HG02885 (cell line): ENCODE measurements at regions not wholly inside any gene's neighbourhood (a gene's known extent, or its start where the extent isn't known, plus 50 kb on each side); places are given as distances from the start of the nearest gene placed in this dataset.
"Not testable (repeated sequence)": the region's sequence is repeated elsewhere in the genome, so short reads cannot be mapped to it uniquely, and the experiment has no call there.

Experiments used
- ATAC-seq: cut with Tn5 transposase; IDR thresholded peaks from one replicate; pipeline ENCODE4 v1.9.1; 2021; ENCODE audit warnings: mild to moderate bottlenecking; ENCODE audit not compliant: unreplicated experiment, poor library complexity

- not testable (repeated sequence) for ATAC-seq
Observed at GRCh38 chr13:88512993-88513392, 841.8 kb downstream of the SLITRK5 start.

- ATAC-seq = no peak
Observed at GRCh38 chr13:88526186-88526852, 855.1 kb downstream of the SLITRK5 start.

DNA sequence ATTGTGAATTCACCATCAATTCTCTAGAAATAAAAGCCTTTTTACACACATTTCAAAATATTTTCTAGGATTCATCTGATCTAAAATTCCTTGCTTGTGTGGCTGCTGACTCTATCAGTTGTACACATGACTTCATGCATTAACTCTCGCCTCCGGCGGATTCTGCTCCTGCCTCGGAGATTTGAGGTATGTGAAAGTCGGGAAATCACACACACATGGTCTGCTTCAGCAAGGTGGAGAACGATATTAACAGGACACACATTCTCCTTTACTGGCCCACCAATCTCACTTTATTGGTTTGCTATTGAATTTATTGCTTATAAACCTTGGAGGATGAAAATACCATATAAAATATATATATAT is 855.7 kb downstream of the SLITRK5 start:
- ATAC-seq = no peak

- ATAC-seq = no peak
Observed at GRCh38 chr13:88541994-88542393, 870.8 kb downstream of the SLITRK5 start.

GRCh38 chr13:88544836-88545235 is 873.7 kb downstream of the SLITRK5 start:
- no peak for ATAC-seq

DNA sequence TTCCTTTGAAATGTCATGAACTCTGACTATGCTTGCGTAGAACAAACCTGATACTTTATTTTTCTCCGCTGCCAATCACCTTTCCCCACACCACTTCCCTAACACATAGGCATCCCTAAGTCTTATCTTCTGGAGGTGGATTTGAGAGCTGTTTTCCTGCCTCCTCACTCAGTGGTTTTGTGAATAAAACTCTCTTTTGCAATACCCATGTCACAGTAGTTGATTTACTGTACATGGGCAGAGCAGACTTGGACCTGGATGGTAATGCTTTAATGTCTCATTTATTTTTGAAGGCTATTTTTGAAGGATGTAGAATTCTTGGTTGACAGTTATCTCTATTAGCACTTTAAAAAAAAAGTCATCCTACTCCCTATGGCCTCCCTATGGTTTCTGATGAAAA is 881.8 kb downstream of the SLITRK5 start:
- no peak for ATAC-seq

GRCh38 chr13:88565566-88565965 is 894.4 kb downstream of the SLITRK5 start:
- no peak for ATAC-seq

- no peak for ATAC-seq
Observed at GRCh38 chr13:88585861-88586260, 914.7 kb downstream of the SLITRK5 start.

GRCh38 chr13:88586263-88586662 is 915.1 kb downstream of the SLITRK5 start:
- ATAC-seq = no peak

DNA sequence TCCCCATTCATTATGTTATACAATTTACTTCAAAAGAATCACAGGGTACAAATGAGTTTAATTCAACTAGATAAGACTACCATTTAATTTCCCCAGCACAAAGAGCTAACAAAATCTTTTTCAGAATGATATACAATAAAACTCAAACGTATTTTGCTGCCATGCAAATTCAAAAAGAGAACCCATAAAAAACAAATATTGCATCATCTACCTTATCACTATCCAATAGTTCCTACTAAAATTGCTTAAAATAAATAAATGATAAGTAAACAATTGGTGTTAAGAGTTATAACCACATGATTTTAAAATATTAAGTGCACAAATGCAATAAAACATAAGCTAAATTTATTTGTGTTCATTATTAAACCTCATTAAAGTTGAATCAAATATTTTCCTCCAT is 919.4 kb downstream of the SLITRK5 start:
- ATAC-seq = no peak

DNA sequence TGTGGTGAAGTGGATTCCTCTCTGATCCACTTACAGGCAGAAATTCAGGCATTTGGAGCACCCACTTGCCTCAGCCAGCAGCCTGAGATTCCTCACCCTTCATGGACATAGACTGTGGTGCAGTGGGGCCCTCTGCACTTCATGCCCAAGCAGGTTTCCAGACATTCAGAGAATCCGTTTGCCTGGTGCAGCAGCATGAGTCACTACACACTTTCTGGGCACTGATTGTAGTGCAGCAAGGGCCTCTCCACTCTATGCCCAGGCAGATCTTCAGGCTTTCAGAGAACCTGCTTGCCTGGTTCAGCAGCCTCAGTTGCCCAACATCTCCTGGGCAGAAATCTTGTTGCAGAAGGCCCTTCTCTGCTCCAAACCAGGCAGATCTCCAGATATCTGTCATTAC is 920.9 kb downstream of the SLITRK5 start:
- no peak for ATAC-seq

GRCh38 chr13:88601949-88602348 is 930.8 kb downstream of the SLITRK5 start:
- no peak for ATAC-seq

GRCh38 chr13:88602786-88603777 is 931.9 kb downstream of the SLITRK5 start:
- no peak for ATAC-seq

- ATAC-seq = no peak
Observed at GRCh38 chr13:88617176-88617575, 946.0 kb downstream of the SLITRK5 start.

GRCh38 chr13:88622362-88622973 is 951.3 kb downstream of the SLITRK5 start:
- ATAC-seq = no peak

DNA sequence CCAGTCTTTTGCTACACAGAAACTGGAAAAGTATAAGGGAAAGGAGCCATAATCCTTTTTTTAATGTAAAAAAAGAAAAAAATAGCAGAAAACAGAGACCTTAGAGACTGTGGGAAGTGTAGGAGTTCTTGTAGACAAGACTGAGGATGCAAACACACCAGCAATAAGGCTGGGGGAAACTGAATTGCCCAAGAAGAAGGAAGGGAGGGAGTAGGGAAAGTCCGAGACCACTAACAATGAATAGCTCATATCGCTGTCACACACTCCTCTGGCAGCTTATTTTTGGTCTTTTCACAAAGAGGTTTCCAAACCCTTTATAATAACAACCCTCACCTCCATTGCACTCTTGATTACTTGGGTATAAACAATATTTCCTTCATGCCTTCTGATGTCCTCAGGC is 952.0 kb downstream of the SLITRK5 start:
- no peak for ATAC-seq

- no peak for ATAC-seq
Observed at GRCh38 chr13:88627071-88627470, 955.9 kb downstream of the SLITRK5 start.

DNA sequence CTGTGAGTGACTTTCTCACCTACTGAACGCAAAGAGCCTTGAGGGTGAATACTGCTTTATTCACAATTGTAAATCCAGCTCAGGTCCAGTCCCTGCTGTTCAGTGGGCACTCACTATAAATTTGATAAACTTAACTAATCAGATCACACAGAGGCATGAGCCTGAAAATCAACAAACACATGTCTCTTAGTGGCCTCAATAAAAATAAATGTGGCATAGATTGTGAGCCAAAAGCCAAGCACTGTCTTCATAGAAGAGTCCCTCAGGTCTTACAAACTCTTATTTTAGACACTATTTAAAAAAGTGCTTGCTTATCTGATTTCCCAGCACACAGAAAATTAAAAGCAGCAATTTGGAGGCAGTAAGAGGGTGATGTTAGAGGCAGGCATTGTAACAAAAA is 957.7 kb downstream of the SLITRK5 start:
- ATAC-seq = no peak

- ATAC-seq = no peak
Observed at GRCh38 chr13:88637935-88638334, 966.8 kb downstream of the SLITRK5 start.

DNA sequence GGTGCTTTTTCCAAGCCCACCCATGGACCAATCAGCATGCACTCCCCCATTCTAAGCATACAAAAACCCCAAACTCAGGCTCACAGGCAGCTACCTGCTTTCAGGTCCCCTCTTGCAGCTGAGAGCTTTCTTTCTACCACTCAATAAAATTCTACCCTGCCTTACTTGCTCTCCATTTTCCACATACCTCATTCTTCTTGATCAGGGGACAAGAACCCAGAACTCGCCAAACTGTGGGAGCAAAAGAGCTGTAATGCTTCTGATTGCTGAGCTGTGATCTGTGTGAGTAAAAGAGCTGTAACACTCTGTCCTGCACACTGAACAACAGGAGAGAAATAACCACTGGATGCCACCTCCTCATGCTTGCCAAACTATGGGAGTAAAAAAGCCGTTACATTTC is 972.1 kb downstream of the SLITRK5 start:
- ATAC-seq = no peak
